Panc1 (cell line): ENCODE measurements at regions not wholly inside any gene's neighbourhood (a gene's known extent, or its start where the extent isn't known, plus 50 kb on each side); places are given as distances from the start of the nearest gene placed in this dataset.

Experiments
- POLR2AphosphoS5 ChIP-seq: IDR thresholded peaks from 2 replicates; pipeline ENCODE4 v1.6.1; 2012; ENCODE audit warnings: mild to moderate bottlenecking, low read depth, low read length, moderate library complexity
- TF ChIP-seq, protein P1 (sequence below): fragments of 450-650 bp; IDR thresholded peaks from 2 replicates; pipeline ENCODE4 v1.5.1; 2017; ENCODE audit warnings: mild to moderate bottlenecking

DNA sequence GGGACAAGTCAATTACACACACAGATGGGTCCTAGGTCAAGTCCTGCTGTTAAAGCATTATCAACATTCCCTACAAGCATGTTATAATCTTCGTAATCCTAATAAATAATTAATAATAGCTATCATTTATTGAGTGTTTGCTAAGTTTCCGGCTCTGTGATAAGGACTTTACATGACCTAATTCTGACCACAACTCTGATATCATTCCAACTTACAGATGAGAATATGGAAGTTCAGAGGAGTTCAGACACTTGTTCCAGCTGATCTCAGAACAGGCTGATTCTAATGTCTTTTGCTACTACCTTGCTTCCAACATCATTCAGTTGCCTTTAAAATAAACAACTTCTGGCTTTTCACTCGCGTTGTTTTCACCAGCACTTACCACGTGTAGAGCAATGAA lies 770.1 kb upstream of the CXADR start:
- TF ChIP-seq, protein P1, sequence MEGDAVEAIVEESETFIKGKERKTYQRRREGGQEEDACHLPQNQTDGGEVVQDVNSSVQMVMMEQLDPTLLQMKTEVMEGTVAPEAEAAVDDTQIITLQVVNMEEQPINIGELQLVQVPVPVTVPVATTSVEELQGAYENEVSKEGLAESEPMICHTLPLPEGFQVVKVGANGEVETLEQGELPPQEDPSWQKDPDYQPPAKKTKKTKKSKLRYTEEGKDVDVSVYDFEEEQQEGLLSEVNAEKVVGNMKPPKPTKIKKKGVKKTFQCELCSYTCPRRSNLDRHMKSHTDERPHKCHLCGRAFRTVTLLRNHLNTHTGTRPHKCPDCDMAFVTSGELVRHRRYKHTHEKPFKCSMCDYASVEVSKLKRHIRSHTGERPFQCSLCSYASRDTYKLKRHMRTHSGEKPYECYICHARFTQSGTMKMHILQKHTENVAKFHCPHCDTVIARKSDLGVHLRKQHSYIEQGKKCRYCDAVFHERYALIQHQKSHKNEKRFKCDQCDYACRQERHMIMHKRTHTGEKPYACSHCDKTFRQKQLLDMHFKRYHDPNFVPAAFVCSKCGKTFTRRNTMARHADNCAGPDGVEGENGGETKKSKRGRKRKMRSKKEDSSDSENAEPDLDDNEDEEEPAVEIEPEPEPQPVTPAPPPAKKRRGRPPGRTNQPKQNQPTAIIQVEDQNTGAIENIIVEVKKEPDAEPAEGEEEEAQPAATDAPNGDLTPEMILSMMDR, result no peak
- no peak for TF ChIP-seq POLR2AphosphoS5
